Calu3 (cell line): ENCODE measurements at regions not wholly inside any gene's neighbourhood (a gene's known extent, or its start where the extent isn't known, plus 50 kb on each side); places are given as distances from the start of the nearest gene placed in this dataset.
"Not testable (repeated sequence)": the region's sequence is repeated elsewhere in the genome, so short reads cannot be mapped to it uniquely, and the experiment has no call there.

Experiments
- BruUV-seq: library from RNA; stranded (reverse); fragments of 400-500 nt; replicated peaks from 2 replicates; lab custom pipeline; 2021; lab: Mats Ljungman, UMichigan
- CTCF ChIA-PET: fragments of 300-600 bp; sonication (Branson Sonifier 250); formaldehyde crosslinking; loops from one replicate; lab custom pipeline; 2022; ENCODE audit warnings: antibody characterized with exemption; lab: Charles Lee
- DNase-seq: peaks from one replicate; pipeline ENCODE4 v3.0.0; 2022
- H3K27ac Mint-ChIP-seq: one replicate; pipeline ENCODE4 v1.8.0; 2022; ENCODE audit warnings: mixed read lengths; ENCODE audit not compliant: unreplicated experiment
- H3K27me3 Mint-ChIP-seq: one replicate; pipeline ENCODE4 v1.8.0; 2022; ENCODE audit warnings: mixed read lengths; ENCODE audit not compliant: unreplicated experiment
- H3K36me3 Mint-ChIP-seq: one replicate; pipeline ENCODE4 v1.8.0; 2022; ENCODE audit warnings: mild to moderate bottlenecking, moderate library complexity, mixed read lengths; ENCODE audit not compliant: insufficient read depth, unreplicated experiment
- H3K4me1 Mint-ChIP-seq: one replicate; pipeline ENCODE4 v1.8.0; 2022; ENCODE audit warnings: mild to moderate bottlenecking, low read depth, mixed read lengths; ENCODE audit not compliant: unreplicated experiment
- H3K4me3 Mint-ChIP-seq: one replicate; pipeline ENCODE4 v1.8.0; 2022; ENCODE audit warnings: mild to moderate bottlenecking, low read depth, moderate library complexity, mixed read lengths; ENCODE audit not compliant: unreplicated experiment
- H3K9me3 Mint-ChIP-seq: one replicate; pipeline ENCODE4 v1.8.0; 2022; ENCODE audit warnings: low read depth, mixed read lengths; ENCODE audit not compliant: unreplicated experiment
- CTCF ChIP-seq: fragments of 200-600 bp; IDR thresholded peaks from one replicate; pipeline ENCODE4 v1.8.0; 2022; ENCODE audit warnings: antibody characterized with exemption; ENCODE audit not compliant: unreplicated experiment
- intact Hi-C: fragments of 100-400 bp; cut with micrococcal nuclease; formaldehyde crosslinking; loops from one replicate; pipeline ENCODE4 v1.10.0; 2022; ENCODE audit not compliant: unreplicated experiment

DNA sequence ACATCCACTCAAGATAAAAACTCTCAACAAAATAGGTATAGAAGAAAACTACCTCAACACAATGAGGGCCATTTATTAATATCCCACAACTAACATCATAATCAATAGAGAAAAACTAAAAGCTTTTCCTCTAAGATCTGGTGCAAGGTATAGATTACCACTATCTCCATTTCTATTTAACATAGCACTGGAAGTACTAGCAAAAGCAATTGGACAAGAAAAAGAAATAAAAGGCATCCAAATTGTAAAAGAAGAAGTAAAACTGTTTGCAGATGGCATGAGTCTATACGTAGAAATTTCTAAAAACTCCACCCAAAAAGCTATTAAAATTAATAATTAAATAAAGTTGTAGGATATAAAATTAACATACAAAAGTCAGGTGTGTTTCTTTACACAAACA is 230.8 kb upstream of the PRSS16 start:
- no TSS peak for BruUV-seq
- no peak overlapping the region for H3K27ac Mint-ChIP-seq
- H3K4me1 Mint-ChIP-seq = peaks cover 16% of the 10 kb centered on the region
- CTCF ChIA-PET = no interaction called here
- no peak overlapping the region for H3K4me3 Mint-ChIP-seq
- intact Hi-C loops = no loop called here
- TF ChIP-seq CTCF = no peak
- H3K36me3 Mint-ChIP-seq = peaks cover 22% of the 10 kb centered on the region
- peaks cover 8% of the 10 kb centered on the region for H3K9me3 Mint-ChIP-seq
- DNase-seq = no peak
- no peaks in the 10 kb centered on the region for H3K27me3 Mint-ChIP-seq

DNA sequence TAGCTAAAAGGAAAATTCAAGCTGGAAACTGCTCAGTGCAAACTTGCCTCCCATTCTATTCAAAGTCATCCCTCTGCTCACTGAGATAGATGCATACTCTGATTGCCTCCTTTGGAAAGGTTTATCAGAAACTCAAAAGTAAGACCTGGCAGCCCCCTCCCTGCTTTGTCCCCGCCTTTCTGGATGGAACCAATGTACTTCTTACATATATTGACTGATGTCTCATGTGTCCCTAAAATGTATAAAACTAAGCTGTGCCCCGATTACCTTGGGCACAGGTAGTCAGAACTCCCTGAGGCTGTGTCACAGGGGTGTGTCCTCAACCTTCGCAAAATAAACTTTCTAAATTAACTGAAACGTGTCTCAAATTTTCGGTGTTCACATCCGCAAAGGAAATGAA is 229.1 kb upstream of the PRSS16 start:
- BruUV-seq, H3K27me3 Mint-ChIP-seq, CTCF ChIA-PET, intact Hi-C loops, DNase-seq, H3K9me3 Mint-ChIP-seq: not testable (repeated sequence)
- peak overlapping the region; percentile 95 for H3K4me3 Mint-ChIP-seq
- H3K36me3 Mint-ChIP-seq = peaks cover 22% of the 10 kb centered on the region
- H3K27ac Mint-ChIP-seq = peak overlapping the region; percentile 99
- peaks cover 16% of the 10 kb centered on the region for H3K4me1 Mint-ChIP-seq

- Mint-ChIP-seq H3K9me3 (peaks cover 4% of the 10 kb centered on the region), H3K27me3 (no peaks in the 10 kb centered on the region), H3K36me3 (peaks cover 22% of the 10 kb centered on the region), H3K27ac (peak overlapping the region; percentile 99), H3K4me1 (peaks cover 16% of the 10 kb centered on the region), H3K4me3 (peak overlapping the region; percentile 95)
- TSS peak; percentile 68 for BruUV-seq
- no peak for TF ChIP-seq CTCF
- CTCF ChIA-PET = interaction anchor here (0.6 kb wide), 1 partner anchor 495 kb away, joined by 6 read pairs; no protein-coding TSS in a partner anchor
- intact Hi-C loops = no loop called here
- DNase-seq = peak; percentile 91
Observed at GRCh38 chr6:27019651-27020552, 227.6 kb upstream of the PRSS16 start.

DNA sequence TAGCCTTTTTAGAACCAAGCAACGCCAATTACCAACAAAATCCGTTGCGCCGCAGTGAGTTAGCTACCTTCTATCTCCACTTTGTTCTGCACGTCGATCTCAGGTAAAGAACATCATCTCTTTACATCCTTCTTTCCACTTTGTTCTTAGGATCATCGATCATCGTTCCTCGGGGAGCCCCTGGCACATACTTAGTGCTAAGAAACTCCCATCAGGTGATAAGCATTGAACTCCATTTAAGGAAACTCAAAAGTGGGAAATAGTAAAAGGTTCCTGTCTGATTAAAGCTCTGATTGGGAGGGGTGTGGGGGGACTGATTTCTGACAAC is 227.0 kb upstream of the PRSS16 start:
- H3K27me3 Mint-ChIP-seq = no peaks in the 10 kb centered on the region
- H3K4me3 Mint-ChIP-seq = peak overlapping the region; percentile 95
- CTCF ChIA-PET = interaction anchor here (0.6 kb wide), 1 partner anchor 495 kb away, joined by 6 read pairs; no protein-coding TSS in a partner anchor
- H3K27ac Mint-ChIP-seq = peak overlapping the region; percentile 99
- peaks cover 22% of the 10 kb centered on the region for H3K36me3 Mint-ChIP-seq
- no peaks in the 10 kb centered on the region for H3K9me3 Mint-ChIP-seq
- peaks cover 16% of the 10 kb centered on the region for H3K4me1 Mint-ChIP-seq
- no TSS peak for BruUV-seq
- TF ChIP-seq CTCF = no peak
- no peak for DNase-seq
- intact Hi-C loops = no loop called here

DNA sequence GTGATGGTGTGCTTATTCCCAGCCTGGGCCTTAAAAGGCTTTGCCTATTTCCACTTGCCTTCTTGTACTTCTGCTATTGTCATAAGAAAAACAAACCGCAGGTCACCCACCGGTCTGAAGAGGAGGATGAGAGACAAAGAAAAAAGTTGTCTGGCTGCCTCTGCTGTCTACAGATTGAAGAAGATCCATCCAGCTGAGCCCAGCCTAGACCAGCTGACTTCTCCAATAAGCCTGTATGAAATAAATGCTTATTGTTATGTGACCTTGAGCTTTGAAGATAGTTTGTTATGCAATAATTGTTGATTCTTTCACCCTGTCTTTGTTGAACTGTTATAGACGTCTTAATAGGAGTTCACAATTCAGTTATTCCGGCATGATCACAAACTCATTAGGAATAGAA is 223.8 kb upstream of the PRSS16 start:
- TF ChIP-seq CTCF = no peak
- no peak overlapping the region for H3K4me3 Mint-ChIP-seq
- H3K36me3 Mint-ChIP-seq = peaks cover 18% of the 10 kb centered on the region
- BruUV-seq = no TSS peak
- H3K27me3 Mint-ChIP-seq = no peaks in the 10 kb centered on the region
- no peak for DNase-seq
- H3K4me1 Mint-ChIP-seq = peaks cover 11% of the 10 kb centered on the region
- H3K27ac Mint-ChIP-seq = no peak overlapping the region
- intact Hi-C loops = no loop called here
- H3K9me3 Mint-ChIP-seq = no peaks in the 10 kb centered on the region
- CTCF ChIA-PET = no interaction called here
